HG02973 (cell line): ENCODE measurements at regions not wholly inside any gene's neighbourhood (a gene's known extent, or its start where the extent isn't known, plus 50 kb on each side); places are given as distances from the start of the nearest gene placed in this dataset.

Source experiments
- ATAC-seq: cut with Tn5 transposase; IDR thresholded peaks from one replicate; pipeline ENCODE4 v1.9.1; 2021; ENCODE audit warnings: moderate library complexity; ENCODE audit not compliant: unreplicated experiment

GRCh38 chr13:99617474-99618255 lies 116.4 kb downstream of the TM9SF2 start:
- ATAC-seq: peak; percentile 66

- ATAC-seq: peak; percentile 50
Observed at GRCh38 chr13:99614465-99614885, 113.2 kb downstream of the TM9SF2 start.
